HG03060 (cell line): ENCODE measurements at regions not wholly inside any gene's neighbourhood (a gene's known extent, or its start where the extent isn't known, plus 50 kb on each side); places are given as distances from the start of the nearest gene placed in this dataset.
"Not testable (repeated sequence)": the region's sequence is repeated elsewhere in the genome, so short reads cannot be mapped to it uniquely, and the experiment has no call there.

Experiments
- ATAC-seq: cut with Tn5 transposase; IDR thresholded peaks from one replicate; pipeline ENCODE4 v1.9.1; 2021; ENCODE audit warnings: low read depth, moderate number of reproducible peaks; ENCODE audit not compliant: unreplicated experiment

GRCh38 chr17:53635444-53635843 is 187.3 kb upstream of the KIF2B start:
- ATAC-seq = no peak

- no peak for ATAC-seq
These were observed 188.9 kb upstream of the KIF2B start for GRCh38 chr17:53633856-53634255.

- ATAC-seq = no peak
These were observed 191.2 kb upstream of the KIF2B start for GRCh38 chr17:53631486-53631885.

- ATAC-seq = no peak
These were observed 192.1 kb upstream of the KIF2B start for GRCh38 chr17:53630638-53631037.

- no peak for ATAC-seq
These were observed 192.6 kb upstream of the KIF2B start for GRCh38 chr17:53630115-53630514.

- ATAC-seq = no peak
These were observed 193.5 kb upstream of the KIF2B start for GRCh38 chr17:53629188-53629587.

GRCh38 chr17:53628011-53628410 is 194.7 kb upstream of the KIF2B start:
- ATAC-seq = no peak

GRCh38 chr17:53627511-53627910 is 195.2 kb upstream of the KIF2B start:
- no peak for ATAC-seq

- ATAC-seq = no peak
These were observed 196.4 kb upstream of the KIF2B start for GRCh38 chr17:53626286-53626685.

GRCh38 chr17:53619025-53619424 is 203.7 kb upstream of the KIF2B start:
- ATAC-seq = no peak

- ATAC-seq = not testable (repeated sequence)
These were observed 214.5 kb upstream of the KIF2B start for GRCh38 chr17:53608208-53608607.

- no peak for ATAC-seq
These were observed 215.3 kb upstream of the KIF2B start for GRCh38 chr17:53607475-53607874.

- no peak for ATAC-seq
These were observed 234.4 kb upstream of the KIF2B start for GRCh38 chr17:53588317-53588716.

- no peak for ATAC-seq
These were observed 248.7 kb upstream of the KIF2B start for GRCh38 chr17:53574038-53574437.

- no peak for ATAC-seq
These were observed 251.4 kb upstream of the KIF2B start for GRCh38 chr17:53571342-53571741.

- ATAC-seq = no peak
These were observed 252.0 kb upstream of the KIF2B start for GRCh38 chr17:53570731-53571130.

- no peak for ATAC-seq
These were observed 261.8 kb upstream of the KIF2B start for GRCh38 chr17:53560953-53561352.

GRCh38 chr17:53548252-53548651 is 274.5 kb upstream of the KIF2B start:
- ATAC-seq = no peak

GRCh38 chr17:53543472-53543871 is 279.3 kb upstream of the KIF2B start:
- no peak for ATAC-seq

GRCh38 chr17:53538129-53538617 is 284.6 kb upstream of the KIF2B start:
- ATAC-seq = no peak

- ATAC-seq = no peak
These were observed 295.3 kb upstream of the KIF2B start for GRCh38 chr17:53527473-53527872.

- ATAC-seq = no peak
These were observed 297.1 kb upstream of the KIF2B start for GRCh38 chr17:53525590-53525989.

- ATAC-seq = no peak
These were observed 306.1 kb upstream of the KIF2B start for GRCh38 chr17:53516636-53517035.
